ENCODE measurements at regions not wholly inside any gene's neighbourhood (a gene's known extent, or its start where the extent isn't known, plus 50 kb on each side); places are given as distances from the start of the nearest gene placed in this dataset.
"Not testable (repeated sequence)": the region's sequence is repeated elsewhere in the genome, so short reads cannot be mapped to it uniquely, and the experiment has no call there.

DNA sequence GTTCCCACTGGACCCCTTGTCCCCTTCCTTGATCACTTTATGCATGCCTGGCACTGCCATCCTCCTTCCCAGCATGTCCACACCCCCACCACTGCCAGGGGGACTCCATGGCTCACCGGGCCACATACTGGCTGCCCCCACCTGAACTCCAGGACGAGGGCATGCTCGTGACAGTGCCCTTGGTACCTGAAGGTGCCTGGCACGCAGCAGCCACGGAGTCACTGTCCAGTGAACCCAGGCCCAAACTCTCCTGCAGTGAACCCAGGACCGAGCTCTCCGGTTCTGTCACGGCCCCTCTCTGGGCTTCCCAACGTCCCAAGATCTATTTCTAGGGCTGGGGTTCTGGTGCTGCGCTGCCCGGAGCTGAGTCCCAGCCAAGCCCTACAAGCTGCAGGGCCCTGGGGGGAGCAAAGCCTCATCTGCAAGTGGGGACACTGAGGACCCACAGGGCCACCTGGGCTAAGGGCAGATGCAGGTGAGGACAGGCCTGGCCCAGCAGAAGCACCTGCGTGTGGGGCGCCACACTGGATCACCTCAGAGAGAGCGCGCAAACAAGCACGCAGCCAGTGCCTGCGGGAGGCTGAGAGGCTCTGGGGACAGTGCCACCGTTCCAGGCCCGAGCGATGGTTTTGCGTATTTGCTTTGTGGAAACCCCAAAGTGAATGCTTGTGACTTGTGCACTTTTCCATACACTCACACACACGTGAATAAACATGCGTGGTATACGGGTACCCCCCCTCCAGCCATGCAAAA lies 5406.3 kb upstream of the TPTE start:
- not testable (repeated sequence) for H3K4me1 ChIP-seq (ENCODE audit: control insufficient read depth, insufficient read depth, low read length, poor library complexity, severe bottlenecking); H3K4me3 ChIP-seq (ENCODE audit: insufficient read depth, low read depth, low read length, poor library complexity, severe bottlenecking); H3K36me3 ChIP-seq (ENCODE audit: control insufficient read depth, insufficient read depth, low read length); H3K27me3 ChIP-seq (replicated peaks; ENCODE audit: control insufficient read depth, insufficient read depth, low read length, poor library complexity, severe bottlenecking); DNase-seq; H3K9me3 ChIP-seq (ENCODE audit: control insufficient read depth, low read length); H3K27ac ChIP-seq (ENCODE audit: insufficient read depth, low read length, poor library complexity, severe bottlenecking)

DNA sequence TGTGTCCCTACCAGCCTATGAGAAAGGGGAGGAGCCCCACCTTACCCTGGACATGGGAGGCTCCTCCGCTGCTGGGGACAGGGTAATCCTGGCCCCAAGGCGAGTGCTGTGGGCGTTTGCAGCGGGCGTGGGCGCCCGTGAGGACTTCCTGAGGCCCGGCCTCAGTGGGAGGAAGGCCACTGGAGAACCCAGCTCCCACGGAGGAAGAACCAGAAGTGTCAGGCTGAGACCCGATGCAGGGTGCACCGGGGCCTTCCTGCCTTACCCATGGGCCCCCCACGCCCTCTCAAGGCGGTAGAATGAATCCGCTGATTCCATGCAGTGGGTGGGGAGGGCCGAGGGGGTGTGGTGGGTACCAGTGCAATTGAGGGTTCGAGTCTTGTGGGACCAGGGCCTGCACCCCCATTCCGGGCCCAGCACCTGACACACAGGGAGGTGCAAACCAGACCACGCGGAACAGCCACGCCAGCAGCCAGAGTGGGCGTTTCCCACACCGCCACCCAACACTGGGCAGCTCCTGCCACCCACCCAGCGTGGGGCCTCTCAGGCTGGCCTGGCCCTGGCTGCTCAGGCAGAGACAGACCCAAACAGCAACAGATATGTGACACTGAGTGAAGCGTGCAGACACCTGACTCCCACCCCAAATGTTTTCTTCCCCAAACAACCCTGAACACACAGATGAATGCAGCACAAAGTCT lies 5405.6 kb upstream of the TPTE start:
- not testable (repeated sequence) for H3K9me3 ChIP-seq (ENCODE audit: control insufficient read depth, low read length); DNase-seq; H3K4me3 ChIP-seq (ENCODE audit: insufficient read depth, low read depth, low read length, poor library complexity, severe bottlenecking)

DNA sequence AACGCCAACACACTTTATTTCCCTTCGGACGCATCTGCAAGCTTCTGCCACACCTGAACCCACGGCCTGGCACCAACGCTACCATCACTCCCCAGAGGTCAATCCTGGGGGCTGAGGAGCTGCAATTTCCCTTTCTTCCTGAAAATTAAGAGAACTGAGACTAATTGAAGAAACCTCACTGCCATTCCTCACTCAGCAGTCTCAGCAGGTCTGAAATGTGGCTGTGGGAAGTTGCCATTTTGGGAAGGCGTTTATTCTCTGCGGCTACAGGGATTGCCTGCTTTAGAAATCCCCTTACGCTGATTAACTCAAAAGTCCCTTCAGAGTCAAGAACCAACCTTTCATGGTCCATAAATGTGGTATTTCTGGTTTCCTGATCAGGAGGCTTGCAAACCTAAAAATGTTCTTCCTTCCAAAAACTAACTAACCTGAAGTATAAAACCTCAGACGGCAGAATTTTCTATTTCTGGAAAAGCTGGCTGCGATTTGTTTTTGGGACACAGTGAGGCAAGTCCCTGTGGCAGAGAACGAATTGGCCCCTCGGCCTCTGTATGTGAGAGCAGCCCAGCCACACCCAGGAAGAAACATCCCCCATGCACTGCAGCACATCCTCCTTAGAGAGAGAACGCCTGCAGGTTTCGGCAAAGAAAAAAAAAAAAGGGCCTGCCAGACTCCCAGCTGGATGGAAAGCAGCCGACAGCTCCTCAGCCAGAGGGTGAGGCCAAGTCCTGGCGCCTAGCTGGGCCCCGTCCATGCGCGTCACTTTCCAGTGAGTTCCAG lies 5404.8 kb upstream of the TPTE start:
- H3K36me3 ChIP-seq (ENCODE audit: control insufficient read depth, insufficient read depth, low read length); DNase-seq; H3K27ac ChIP-seq (ENCODE audit: insufficient read depth, low read length, poor library complexity, severe bottlenecking); H3K4me1 ChIP-seq (ENCODE audit: control insufficient read depth, insufficient read depth, low read length, poor library complexity, severe bottlenecking); H3K27me3 ChIP-seq (replicated peaks; ENCODE audit: control insufficient read depth, insufficient read depth, low read length, poor library complexity, severe bottlenecking); H3K9me3 ChIP-seq (ENCODE audit: control insufficient read depth, low read length); H3K4me3 ChIP-seq (ENCODE audit: insufficient read depth, low read depth, low read length, poor library complexity, severe bottlenecking): not testable (repeated sequence)

More for the DNA sequence above, 5405.6 kb upstream of the TPTE start:
- not testable (repeated sequence) for H3K4me1 ChIP-seq (ENCODE audit: control insufficient read depth, insufficient read depth, low read length, poor library complexity, severe bottlenecking); H3K27ac ChIP-seq (ENCODE audit: insufficient read depth, low read length, poor library complexity, severe bottlenecking); H3K27me3 ChIP-seq (replicated peaks; ENCODE audit: control insufficient read depth, insufficient read depth, low read length, poor library complexity, severe bottlenecking); H3K36me3 ChIP-seq (ENCODE audit: control insufficient read depth, insufficient read depth, low read length)

GRCh38 chr21:5117135-5117534 lies 5404.2 kb upstream of the TPTE start:
- not testable (repeated sequence) for H3K36me3 ChIP-seq (ENCODE audit: control insufficient read depth, insufficient read depth, low read length); H3K27ac ChIP-seq (ENCODE audit: insufficient read depth, low read length, poor library complexity, severe bottlenecking); DNase-seq; H3K4me1 ChIP-seq (ENCODE audit: control insufficient read depth, insufficient read depth, low read length, poor library complexity, severe bottlenecking); H3K27me3 ChIP-seq (replicated peaks; ENCODE audit: control insufficient read depth, insufficient read depth, low read length, poor library complexity, severe bottlenecking); H3K9me3 ChIP-seq (ENCODE audit: control insufficient read depth, low read length); H3K4me3 ChIP-seq (ENCODE audit: insufficient read depth, low read depth, low read length, poor library complexity, severe bottlenecking)

- not testable (repeated sequence) for H3K4me3 ChIP-seq (ENCODE audit: insufficient read depth, low read depth, low read length, poor library complexity, severe bottlenecking)
These were observed 5403.6 kb upstream of the TPTE start for GRCh38 chr21:5117666-5118295.

GRCh38 chr21:5118296-5118679 lies 5403.1 kb upstream of the TPTE start:
- not testable (repeated sequence) for H3K36me3 ChIP-seq (ENCODE audit: control insufficient read depth, insufficient read depth, low read length); H3K9me3 ChIP-seq (ENCODE audit: control insufficient read depth, low read length); H3K4me1 ChIP-seq (ENCODE audit: control insufficient read depth, insufficient read depth, low read length, poor library complexity, severe bottlenecking); H3K4me3 ChIP-seq (ENCODE audit: insufficient read depth, low read depth, low read length, poor library complexity, severe bottlenecking); H3K27me3 ChIP-seq (replicated peaks; ENCODE audit: control insufficient read depth, insufficient read depth, low read length, poor library complexity, severe bottlenecking)
- DNase-seq: peak; percentile 53 to 63 (median 54)
- H3K27ac ChIP-seq (ENCODE audit: insufficient read depth, low read length, poor library complexity, severe bottlenecking): peak overlapping the region; percentile 32

More at GRCh38 chr21:5117666-5118295, 5403.6 kb upstream of the TPTE start:
- H3K4me1 ChIP-seq (ENCODE audit: control insufficient read depth, insufficient read depth, low read length, poor library complexity, severe bottlenecking); H3K27me3 ChIP-seq (replicated peaks; ENCODE audit: control insufficient read depth, insufficient read depth, low read length, poor library complexity, severe bottlenecking); H3K9me3 ChIP-seq (ENCODE audit: control insufficient read depth, low read length); H3K36me3 ChIP-seq (ENCODE audit: control insufficient read depth, insufficient read depth, low read length): not testable (repeated sequence)
- DNase-seq: peak; percentile 5 to 28 (median 23)
- peak overlapping the region; percentile 32 for H3K27ac ChIP-seq (ENCODE audit: insufficient read depth, low read length, poor library complexity, severe bottlenecking)

GRCh38 chr21:5119179-5119578 lies 5402.2 kb upstream of the TPTE start:
- H3K9me3 ChIP-seq (ENCODE audit: control insufficient read depth, low read length); DNase-seq; H3K27me3 ChIP-seq (replicated peaks; ENCODE audit: control insufficient read depth, insufficient read depth, low read length, poor library complexity, severe bottlenecking); H3K36me3 ChIP-seq (ENCODE audit: control insufficient read depth, insufficient read depth, low read length); H3K4me3 ChIP-seq (ENCODE audit: insufficient read depth, low read depth, low read length, poor library complexity, severe bottlenecking); H3K27ac ChIP-seq (ENCODE audit: insufficient read depth, low read length, poor library complexity, severe bottlenecking); H3K4me1 ChIP-seq (ENCODE audit: control insufficient read depth, insufficient read depth, low read length, poor library complexity, severe bottlenecking): not testable (repeated sequence)

- not testable (repeated sequence) for H3K27me3 ChIP-seq (replicated peaks; ENCODE audit: control insufficient read depth, insufficient read depth, low read length, poor library complexity, severe bottlenecking); DNase-seq; H3K4me1 ChIP-seq (ENCODE audit: control insufficient read depth, insufficient read depth, low read length, poor library complexity, severe bottlenecking); H3K4me3 ChIP-seq (ENCODE audit: insufficient read depth, low read depth, low read length, poor library complexity, severe bottlenecking); H3K9me3 ChIP-seq (ENCODE audit: control insufficient read depth, low read length); H3K36me3 ChIP-seq (ENCODE audit: control insufficient read depth, insufficient read depth, low read length)
- H3K27ac ChIP-seq (ENCODE audit: insufficient read depth, low read length, poor library complexity, severe bottlenecking): peak overlapping the region; percentile 62
These were observed 5400.0 kb upstream of the TPTE start for GRCh38 chr21:5121399-5121798.

DNA sequence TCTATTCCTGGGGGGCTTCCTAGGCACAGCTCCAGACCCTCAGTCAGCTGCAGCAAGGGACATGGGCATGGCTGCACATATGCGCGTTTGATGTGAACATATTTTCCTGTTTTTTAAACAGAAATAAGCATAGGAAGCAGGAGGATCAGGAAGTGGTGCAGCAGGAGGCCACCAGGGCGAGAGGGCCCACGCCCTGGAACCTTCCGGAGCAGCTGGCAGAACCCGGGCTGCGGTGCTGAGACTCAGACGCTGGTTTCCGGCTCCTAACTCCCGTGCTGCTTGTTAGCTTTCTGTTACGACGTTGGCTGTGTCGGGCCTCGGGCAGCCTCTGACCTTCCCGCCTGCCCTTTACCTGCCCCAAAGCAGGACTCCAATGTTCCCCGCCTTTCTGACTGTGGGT lies 5399.5 kb upstream of the TPTE start:
- not testable (repeated sequence) for DNase-seq; H3K9me3 ChIP-seq (ENCODE audit: control insufficient read depth, low read length); H3K27me3 ChIP-seq (replicated peaks; ENCODE audit: control insufficient read depth, insufficient read depth, low read length, poor library complexity, severe bottlenecking); H3K4me1 ChIP-seq (ENCODE audit: control insufficient read depth, insufficient read depth, low read length, poor library complexity, severe bottlenecking); H3K4me3 ChIP-seq (ENCODE audit: insufficient read depth, low read depth, low read length, poor library complexity, severe bottlenecking); H3K36me3 ChIP-seq (ENCODE audit: control insufficient read depth, insufficient read depth, low read length)
- peak overlapping the region; percentile 51 for H3K27ac ChIP-seq (ENCODE audit: insufficient read depth, low read length, poor library complexity, severe bottlenecking)

Data from effector memory CD4-positive, alpha-beta T cell (primary cell).